HG03097 (cell line): ENCODE measurements at regions not wholly inside any gene's neighbourhood (a gene's known extent, or its start where the extent isn't known, plus 50 kb on each side); places are given as distances from the start of the nearest gene placed in this dataset.

Source experiments
- ATAC-seq: cut with Tn5 transposase; IDR thresholded peaks from one replicate; pipeline ENCODE4 v1.9.1; 2021; ENCODE audit not compliant: unreplicated experiment, low FRiP score

- ATAC-seq: no peak
These were observed 71.8 kb upstream of the IGFBP3 start for GRCh38 chr7:45992826-45993225.

- ATAC-seq: no peak
These were observed 69.2 kb upstream of the IGFBP3 start for GRCh38 chr7:45990276-45990675.

- ATAC-seq: no peak
These were observed 67.5 kb upstream of the IGFBP3 start for GRCh38 chr7:45988405-45989057.

GRCh38 chr7:45987521-45988290 is 66.6 kb upstream of the IGFBP3 start:
- no peak for ATAC-seq

GRCh38 chr7:45986355-45987298 is 65.6 kb upstream of the IGFBP3 start:
- ATAC-seq: no peak

GRCh38 chr7:45985902-45986301 is 64.8 kb upstream of the IGFBP3 start:
- no peak for ATAC-seq

GRCh38 chr7:45984386-45985295 is 63.6 kb upstream of the IGFBP3 start:
- no peak for ATAC-seq

- ATAC-seq: no peak
These were observed 62.7 kb upstream of the IGFBP3 start for GRCh38 chr7:45983720-45984255.

GRCh38 chr7:45982907-45983719 is 62.0 kb upstream of the IGFBP3 start:
- no peak for ATAC-seq

GRCh38 chr7:45982132-45982531 is 61.1 kb upstream of the IGFBP3 start:
- ATAC-seq: no peak

GRCh38 chr7:45980973-45981372 is 59.9 kb upstream of the IGFBP3 start:
- ATAC-seq: no peak

- ATAC-seq: no peak
These were observed 59.3 kb upstream of the IGFBP3 start for GRCh38 chr7:45980181-45980905.

GRCh38 chr7:45979275-45980180 is 58.5 kb upstream of the IGFBP3 start:
- ATAC-seq: no peak

GRCh38 chr7:45978731-45979211 is 57.7 kb upstream of the IGFBP3 start:
- ATAC-seq: no peak

- ATAC-seq: no peak
These were observed 57.1 kb upstream of the IGFBP3 start for GRCh38 chr7:45978010-45978681.

GRCh38 chr7:45977256-45977780 is 56.2 kb upstream of the IGFBP3 start:
- ATAC-seq: no peak
